Endothelial cell of umbilical vein (primary cell): ENCODE measurements at regions not wholly inside any gene's neighbourhood (a gene's known extent, or its start where the extent isn't known, plus 50 kb on each side); places are given as distances from the start of the nearest gene placed in this dataset.

Experiments used
- BruUV-seq: library from RNA; stranded (reverse); fragments of 400-500 nt; replicated peaks from 2 replicates; lab custom pipeline; 2021; lab: Mats Ljungman, UMichigan
- CTCF ChIA-PET: fragments of 300-600, 350-600 bp; sonication (Branson Sonifier 250); formaldehyde crosslinking; loops from one replicate; lab custom pipeline; 2021; ENCODE audit warnings: antibody characterized with exemption, inconsistent platforms; lab: Charles Lee
- POLR2A ChIA-PET: fragments of 300-600, 350-600 bp; sonication (Branson Sonifier 250); formaldehyde crosslinking; loops from one replicate; lab custom pipeline; 2021; ENCODE audit warnings: antibody characterized with exemption, inconsistent platforms; lab: Charles Lee
- DNase-seq: peaks from one replicate; pipeline ENCODE4 v3.0.0-alpha.2; 2011; ENCODE audit warnings: low read depth, low spot score
- FAIRE-seq: peaks from 2 replicates; lab custom pipeline; 2011; peaks lifted over from hg19 to GRCh38; lab: Jason Lieb, UNC
- H2AFZ ChIP-seq: 2 replicates; pipeline ENCODE4 v1.6.0; 2012; ENCODE audit warnings: low read depth, low read length, control low read depth, inconsistent platforms
- H3K27ac ChIP-seq: 2 replicates; pipeline ENCODE4 v1.5.1; 2011; ENCODE audit warnings: low read depth, mild to moderate bottlenecking, control low read depth, low read length, moderate library complexity; ENCODE audit not compliant: insufficient read depth
- H3K27me3 ChIP-seq, 2 experiments: 2 replicates each; pipeline versions ENCODE4 v1.6.0 to v1.6.1; 2011; ENCODE audit warnings: low read length in 2 of 2, mixed read lengths in 1 of 2; ENCODE audit not compliant: control insufficient read depth in 2 of 2, insufficient read depth in 2 of 2
- H3K36me3 ChIP-seq, 2 experiments: 2 replicates in 1 of 2; 3 replicates in 1 of 2; pipeline ENCODE4 v1.5.1; 2011; ENCODE audit warnings: low read length in 2 of 2, mild to moderate bottlenecking in 1 of 2, moderate library complexity in 1 of 2; ENCODE audit not compliant: control insufficient read depth in 2 of 2, insufficient read depth in 2 of 2; ENCODE audit errors: extremely low read depth in 1 of 2
- H3K4me1 ChIP-seq: 3 replicates; pipeline ENCODE4 v1.5.1; 2011; ENCODE audit warnings: mild to moderate bottlenecking, low read length; ENCODE audit not compliant: control insufficient read depth, insufficient read depth; ENCODE audit errors: extremely low read depth
- H3K4me2 ChIP-seq: 2 replicates; pipeline ENCODE4 v1.6.1; 2011; ENCODE audit warnings: low read length, control low read depth, mixed read lengths; ENCODE audit not compliant: insufficient read depth
- H3K4me3 ChIP-seq, 3 experiments: fragments of 200-600 bp in 1 of 3; sonication (generic), shearing (Covaris generic) in 1 of 3; replicated peaks in 1 of 3; 2 replicates each; pipeline ENCODE4 v1.5.1; 2011 to 2016; ENCODE audit warnings: control low read depth in 3 of 3, low read length in 3 of 3, mild to moderate bottlenecking in 2 of 3, inconsistent platforms in 1 of 3, low read depth in 1 of 3, moderate library complexity in 1 of 3; ENCODE audit not compliant: insufficient read depth in 1 of 3
- H3K79me2 ChIP-seq: 2 replicates; pipeline ENCODE4 v1.6.0; 2012; ENCODE audit warnings: low read length, inconsistent platforms; ENCODE audit not compliant: control insufficient read depth, insufficient read depth
- H3K9ac ChIP-seq: replicated peaks from 2 replicates; pipeline ENCODE3; 2011; ENCODE audit warnings: low read length, control low read depth; ENCODE audit not compliant: insufficient read depth; ENCODE audit errors: extremely low read depth
- H3K9me1 ChIP-seq: replicated peaks from 3 replicates; pipeline ENCODE4 v1.6.0; 2011; ENCODE audit warnings: mild to moderate bottlenecking, low read length; ENCODE audit not compliant: control insufficient read depth, insufficient read depth; ENCODE audit errors: extremely low read depth
- H3K9me3 ChIP-seq: replicated peaks from 2 replicates; pipeline ENCODE4 v1.5.1; 2012; ENCODE audit warnings: low read length, inconsistent platforms; ENCODE audit not compliant: control insufficient read depth, insufficient read depth
- H4K20me1 ChIP-seq: replicated peaks from 2 replicates; pipeline ENCODE3; 2011; ENCODE audit warnings: mild to moderate bottlenecking, low read length; ENCODE audit not compliant: control insufficient read depth, insufficient read depth; ENCODE audit errors: extremely low read depth
- CTCF ChIP-seq, 2 donors: IDR thresholded peaks; 1 replicate in 1 of 2; 2 replicates in 1 of 2; pipeline ENCODE4 v1.5.1; 2011; ENCODE audit warnings: low read length in 2 of 2, mild to moderate bottlenecking in 2 of 2, moderate library complexity in 2 of 2, control low read depth in 1 of 2, inconsistent platforms in 1 of 2, low read depth in 1 of 2; ENCODE audit not compliant: insufficient read depth in 1 of 2; ENCODE audit errors: extremely low read depth in 1 of 2
- EZH2 ChIP-seq: IDR thresholded peaks from 2 replicates; pipeline ENCODE4 v1.6.1; 2012; ENCODE audit warnings: borderline replicate concordance, low read depth, mild to moderate bottlenecking, moderate library complexity, low read length, inconsistent platforms; ENCODE audit not compliant: severe bottlenecking
- GATA2 ChIP-seq: IDR thresholded peaks from 2 replicates; pipeline ENCODE4 v1.7.0; 2011; ENCODE audit warnings: low read depth, mild to moderate bottlenecking, moderate library complexity, mixed read lengths, low read length; ENCODE audit not compliant: insufficient read length, insufficient read depth
- JUN ChIP-seq: IDR thresholded peaks from 2 replicates; pipeline ENCODE4 v1.6.1; 2011; ENCODE audit warnings: borderline replicate concordance, low read depth; ENCODE audit not compliant: insufficient read length, insufficient read depth
- MAX ChIP-seq: IDR thresholded peaks from 2 replicates; pipeline ENCODE4 v1.6.1; 2011; ENCODE audit not compliant: insufficient read depth, insufficient read length
- MYC ChIP-seq: IDR thresholded peaks from one replicate; pipeline ENCODE4 v1.6.1; 2011; ENCODE audit warnings: mild to moderate bottlenecking, low read depth, low read length
- POLR2A ChIP-seq: IDR thresholded peaks from 2 replicates; pipeline ENCODE4 v1.6.1; 2012; ENCODE audit warnings: low read depth, mild to moderate bottlenecking, control low read depth, low read length
- POLR2AphosphoS5 ChIP-seq: IDR thresholded peaks from 2 replicates; pipeline ENCODE4 v1.6.1; 2012; ENCODE audit warnings: low read depth, mild to moderate bottlenecking, control low read depth, low read length, moderate library complexity; ENCODE audit not compliant: insufficient read depth
- dilution Hi-C: fragments of 300-500 bp; cut with MboI; formaldehyde crosslinking; loops from one replicate; pipeline ENCODE4 v1.15.0; 2019; ENCODE audit warnings: low sequenced_read_pairs; ENCODE audit not compliant: extremely low pct_ligation_motif_present
- intact Hi-C: fragments of 100-400 bp; cut with micrococcal nuclease; formaldehyde crosslinking; loops from one replicate; pipeline ENCODE4 v1.10.0; 2022

- ChIA-PET POLR2A (no interaction called here), CTCF (interaction anchor here (1.0 to 5.6 kb wide), 4 partner anchors 215 to 688 kb away, joined by 3 to 95 read pairs (median 4); no protein-coding TSS in a partner anchor)
- intact Hi-C loops (no loop called here), dilution Hi-C loops (no loop called here)
- Histone ChIP-seq H2AFZ (no peak overlapping the region), H3K9ac (no peak overlapping the region), H3K79me2 (no peaks in the 10 kb centered on the region), H3K9me3 (no peaks in the 10 kb centered on the region), H3K9me1 (no peaks in the 10 kb centered on the region), H4K20me1 (no peaks in the 10 kb centered on the region), H3K27ac (no peak overlapping the region), H3K4me2 (no peak overlapping the region), H3K4me1 (no peaks in the 10 kb centered on the region), H3K36me3 (no peaks in the 10 kb centered on the region), H3K27me3 (peaks cover 0 to 8% of the 10 kb centered on the region in 2 experiments), H3K4me3 (no peak overlapping the region)
- DNase-seq (no peak), FAIRE-seq (no peak)
- no TSS peak for BruUV-seq
- TF ChIP-seq MYC (no peak), POLR2AphosphoS5 (no peak), GATA2 (no peak), JUN (no peak), POLR2A (no peak), EZH2 (no peak), MAX (no peak), CTCF (IDR thresholded peaks at IDR 0.05; ENCODE audit: extremely low read depth in 1 of 2, insufficient read depth in 1 of 2, low read depth in 1 of 2, low read length in 2 of 2) (no peak)
Observed at GRCh38 chr14:60565211-60565610, 56.3 kb downstream of the SIX6 start.
